ENCODE measurements at regions not wholly inside any gene's neighbourhood (a gene's known extent, or its start where the extent isn't known, plus 50 kb on each side); places are given as distances from the start of the nearest gene placed in this dataset.

DNA sequence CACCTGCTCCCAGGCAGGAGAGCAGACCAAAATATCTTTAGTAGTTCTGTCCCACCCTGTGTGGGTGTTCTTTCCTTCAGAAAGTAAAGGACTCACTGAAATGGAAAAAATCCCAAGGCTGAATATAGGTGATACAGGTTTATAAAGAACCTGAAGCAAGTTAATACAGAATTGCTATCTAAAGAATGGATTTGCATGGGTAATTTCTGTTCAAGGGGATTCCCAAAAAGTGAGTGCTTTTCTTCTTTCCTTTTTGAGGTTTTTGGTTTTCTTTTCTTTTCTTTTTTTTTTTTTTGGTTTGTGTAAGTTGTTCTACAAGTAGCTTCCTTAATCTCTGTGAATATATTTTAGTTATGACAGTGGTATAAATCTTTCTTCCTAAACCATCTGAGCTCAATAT lies 560.7 kb upstream of the BOD1L1 start:
- Histone ChIP-seq H3K4me3 (ENCODE audit: insufficient read length, low read depth) (no peak overlapping the region), H3K27me3 (ENCODE audit: insufficient read depth, insufficient read length) (no peaks in the 10 kb centered on the region), H3K9ac (ENCODE audit: insufficient read length, low read depth) (no peak overlapping the region), H3K36me3 (ENCODE audit: insufficient read depth, insufficient read length, low read length) (no peaks in the 10 kb centered on the region), H3K9me3 (ENCODE audit: insufficient read depth, low read length) (no peaks in the 10 kb centered on the region), H3K4me1 (ENCODE audit: insufficient read depth, insufficient read length) (no peaks in the 10 kb centered on the region)
- no peak for TF ChIP-seq SUZ12 (IDR thresholded peaks at IDR 0.05; ENCODE audit: extremely low read depth, insufficient read depth, insufficient read length)
- no peak for TF ChIP-seq ZNF274 (IDR thresholded peaks at IDR 0.05; ENCODE audit: low read depth, low read length)
- no peak for TF ChIP-seq YY1 (IDR thresholded peaks at IDR 0.05; ENCODE audit: insufficient read depth, insufficient read length)
- no peak for DNase-seq (ENCODE audit: low read depth, low spot score)

DNA sequence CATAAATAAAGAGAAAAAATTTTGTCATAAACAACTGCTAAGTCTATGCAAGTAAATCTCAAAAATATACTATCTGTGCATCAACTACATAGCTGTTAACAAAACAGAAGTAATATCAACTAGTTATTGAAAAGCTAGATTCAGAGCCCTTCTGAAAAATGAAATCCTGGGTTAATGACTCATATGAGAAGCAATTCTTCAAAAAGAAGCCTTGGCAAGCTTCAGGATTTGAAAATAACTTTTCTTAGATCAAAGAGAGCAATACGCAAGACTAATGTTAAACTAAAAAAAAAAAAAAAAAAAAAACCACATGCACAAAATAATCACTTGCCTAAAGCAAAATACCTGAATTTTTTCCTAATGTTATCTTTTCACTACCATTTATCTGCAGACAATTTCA lies 566.1 kb upstream of the BOD1L1 start:
- no peaks in the 10 kb centered on the region for H3K36me3 ChIP-seq (ENCODE audit: insufficient read depth, insufficient read length, low read length)
- no peak overlapping the region for H3K9ac ChIP-seq (ENCODE audit: insufficient read length, low read depth)
- DNase-seq (ENCODE audit: low read depth, low spot score) = no peak
- no peaks in the 10 kb centered on the region for H3K4me1 ChIP-seq (ENCODE audit: insufficient read depth, insufficient read length)
- H3K27me3 ChIP-seq (ENCODE audit: insufficient read depth, insufficient read length) = no peaks in the 10 kb centered on the region
- no peak for TF ChIP-seq ZNF274 (IDR thresholded peaks at IDR 0.05; ENCODE audit: low read depth, low read length)
- no peaks in the 10 kb centered on the region for H3K9me3 ChIP-seq (ENCODE audit: insufficient read depth, low read length)
- no peak overlapping the region for H3K4me3 ChIP-seq (ENCODE audit: insufficient read length, low read depth)

DNA sequence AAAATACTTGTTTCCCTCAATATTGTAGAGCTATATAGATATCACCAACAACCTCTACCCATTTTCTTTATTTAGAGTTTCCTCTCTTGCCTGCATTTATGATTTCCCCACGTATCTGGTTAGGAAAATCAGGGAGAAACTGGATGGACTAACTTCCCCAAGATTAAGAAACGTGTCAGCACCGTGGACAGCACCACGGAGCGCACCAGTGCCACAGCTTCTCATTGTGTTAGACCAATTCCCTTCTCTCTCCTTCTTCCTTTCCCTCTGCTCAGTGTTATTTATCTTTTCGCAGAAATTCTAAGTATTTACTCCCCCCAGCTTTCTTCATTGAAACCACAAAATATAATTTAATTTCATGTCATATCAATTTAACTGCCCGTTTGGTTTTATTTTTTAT lies 568.6 kb upstream of the BOD1L1 start:
- Histone ChIP-seq H3K27me3 (ENCODE audit: insufficient read depth, insufficient read length) (no peaks in the 10 kb centered on the region), H3K4me1 (ENCODE audit: insufficient read depth, insufficient read length) (no peaks in the 10 kb centered on the region), H3K9ac (ENCODE audit: insufficient read length, low read depth) (no peak overlapping the region), H3K9me3 (ENCODE audit: insufficient read depth, low read length) (no peaks in the 10 kb centered on the region), H3K4me3 (ENCODE audit: insufficient read length, low read depth) (no peak overlapping the region), H3K36me3 (ENCODE audit: insufficient read depth, insufficient read length, low read length) (no peaks in the 10 kb centered on the region)
- TF ChIP-seq YY1 (IDR thresholded peaks at IDR 0.05; ENCODE audit: insufficient read depth, insufficient read length) = no peak
- TF ChIP-seq SUZ12 (IDR thresholded peaks at IDR 0.05; ENCODE audit: extremely low read depth, insufficient read depth, insufficient read length) = no peak
- TF ChIP-seq ZNF274 (IDR thresholded peaks at IDR 0.05; ENCODE audit: low read depth, low read length) = no peak
- peak; percentile 35 for DNase-seq (ENCODE audit: low read depth, low spot score)

DNA sequence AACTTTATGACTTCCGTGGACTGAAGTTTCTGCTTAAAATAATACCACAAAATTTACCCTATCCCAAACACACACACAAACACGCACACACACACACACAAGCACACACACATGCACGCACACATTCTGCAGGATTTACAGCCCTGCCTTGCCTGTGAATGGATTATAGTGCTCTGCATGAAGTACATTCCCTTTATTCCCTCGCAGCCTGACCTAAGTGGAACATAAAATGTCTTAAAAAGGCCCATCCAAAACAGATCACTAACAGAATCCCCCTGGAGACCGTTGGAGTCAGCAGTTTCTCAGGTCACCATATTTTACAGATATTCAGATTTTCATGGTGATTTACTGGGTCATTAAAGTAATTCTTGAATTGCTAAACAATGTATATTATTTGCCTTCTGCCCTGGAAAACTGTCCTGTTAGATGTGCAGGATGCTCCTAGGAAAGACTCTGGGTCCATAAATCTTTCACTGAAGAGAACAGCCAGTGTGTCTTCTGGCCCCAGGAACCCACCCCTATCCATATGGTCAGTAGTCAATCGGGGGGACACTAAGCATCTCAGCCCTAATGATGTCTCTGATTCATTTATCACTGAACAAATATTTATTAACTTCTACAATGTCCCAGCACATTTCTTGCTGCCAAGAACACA lies 587.7 kb upstream of the BOD1L1 start:
- Histone ChIP-seq H3K4me3 (ENCODE audit: insufficient read length, low read depth) (no peak overlapping the region), H3K9ac (ENCODE audit: insufficient read length, low read depth) (no peak overlapping the region), H3K36me3 (ENCODE audit: insufficient read depth, insufficient read length, low read length) (no peaks in the 10 kb centered on the region), H3K9me3 (ENCODE audit: insufficient read depth, low read length) (peaks cover 18% of the 10 kb centered on the region; the same call in 1 of the 2 replicates), H3K27me3 (ENCODE audit: insufficient read depth, insufficient read length) (no peaks in the 10 kb centered on the region), H3K4me1 (ENCODE audit: insufficient read depth, insufficient read length) (no peaks in the 10 kb centered on the region)
- no peak for DNase-seq (ENCODE audit: low read depth, low spot score)
- TF ChIP-seq SUZ12 (IDR thresholded peaks at IDR 0.05; ENCODE audit: extremely low read depth, insufficient read depth, insufficient read length) (no peak), YY1 (IDR thresholded peaks at IDR 0.05; ENCODE audit: insufficient read depth, insufficient read length) (no peak), ZNF274 (IDR thresholded peaks at IDR 0.05; ENCODE audit: low read depth, low read length) (no peak)

DNA sequence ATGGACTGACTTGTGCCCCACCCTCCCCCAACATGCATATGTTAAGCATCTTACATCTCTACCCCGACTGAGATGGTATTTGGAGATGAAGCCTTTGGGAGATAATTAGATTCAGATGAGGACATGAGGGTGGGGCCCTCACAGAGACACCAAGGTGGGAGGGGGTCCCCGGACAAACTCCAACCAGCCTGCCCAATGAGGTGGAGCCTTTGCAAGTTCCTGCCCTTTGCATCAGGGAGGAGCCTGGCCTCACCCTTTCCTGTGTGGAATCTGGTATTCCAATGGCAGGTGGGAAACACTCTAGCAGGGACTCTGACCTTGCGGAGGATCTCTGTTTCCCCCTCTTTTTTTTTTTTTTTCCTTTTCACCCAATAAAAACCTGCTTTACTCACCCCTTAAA lies 589.9 kb upstream of the BOD1L1 start:
- DNase-seq (ENCODE audit: low read depth, low spot score) = no peak
- H3K36me3 ChIP-seq (ENCODE audit: insufficient read depth, insufficient read length, low read length) = no peaks in the 10 kb centered on the region
- H3K9ac ChIP-seq (ENCODE audit: insufficient read length, low read depth) = no peak overlapping the region
- TF ChIP-seq SUZ12 (IDR thresholded peaks at IDR 0.05; ENCODE audit: extremely low read depth, insufficient read depth, insufficient read length) (no peak), YY1 (IDR thresholded peaks at IDR 0.05; ENCODE audit: insufficient read depth, insufficient read length) (no peak)
- H3K4me3 ChIP-seq (ENCODE audit: insufficient read length, low read depth) = no peak overlapping the region
- H3K27me3 ChIP-seq (ENCODE audit: insufficient read depth, insufficient read length) = no peaks in the 10 kb centered on the region
- H3K9me3 ChIP-seq (ENCODE audit: insufficient read depth, low read length) = peaks cover 22% of the 10 kb centered on the region; the same call in 1 of the 2 replicates
- no peaks in the 10 kb centered on the region for H3K4me1 ChIP-seq (ENCODE audit: insufficient read depth, insufficient read length)

DNA sequence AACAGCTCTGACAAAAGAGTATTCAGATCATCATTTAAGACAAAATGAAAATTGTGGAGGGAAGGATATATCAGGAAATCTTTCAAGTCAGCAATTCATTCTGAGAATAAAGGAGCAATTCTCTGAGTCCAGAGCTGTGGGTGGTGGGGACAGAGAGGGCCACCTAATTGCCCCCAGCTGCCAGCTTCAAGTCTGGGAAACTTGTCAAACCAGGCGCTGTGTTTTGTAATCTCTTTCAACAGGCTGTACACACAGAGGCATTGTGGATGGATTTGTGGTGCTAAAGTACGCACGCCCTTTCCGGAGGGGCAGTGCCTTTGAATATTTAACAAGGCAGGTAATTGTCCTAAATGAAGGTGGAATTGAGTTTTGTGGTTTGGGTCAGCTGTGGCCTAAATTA lies 591.1 kb upstream of the BOD1L1 start:
- Histone ChIP-seq H3K36me3 (ENCODE audit: insufficient read depth, insufficient read length, low read length) (no peaks in the 10 kb centered on the region), H3K9me3 (ENCODE audit: insufficient read depth, low read length) (peaks cover 10% of the 10 kb centered on the region; the same call in 1 of the 2 replicates), H3K27me3 (ENCODE audit: insufficient read depth, insufficient read length) (no peaks in the 10 kb centered on the region), H3K4me3 (ENCODE audit: insufficient read length, low read depth) (no peak overlapping the region), H3K4me1 (ENCODE audit: insufficient read depth, insufficient read length) (no peaks in the 10 kb centered on the region), H3K9ac (ENCODE audit: insufficient read length, low read depth) (no peak overlapping the region)
- DNase-seq (ENCODE audit: low read depth, low spot score) = no peak
- no peak for TF ChIP-seq SUZ12 (IDR thresholded peaks at IDR 0.05; ENCODE audit: extremely low read depth, insufficient read depth, insufficient read length)
- TF ChIP-seq ZNF274 (IDR thresholded peaks at IDR 0.05; ENCODE audit: low read depth, low read length) = no peak
- TF ChIP-seq YY1 (IDR thresholded peaks at IDR 0.05; ENCODE audit: insufficient read depth, insufficient read length) = no peak

DNA sequence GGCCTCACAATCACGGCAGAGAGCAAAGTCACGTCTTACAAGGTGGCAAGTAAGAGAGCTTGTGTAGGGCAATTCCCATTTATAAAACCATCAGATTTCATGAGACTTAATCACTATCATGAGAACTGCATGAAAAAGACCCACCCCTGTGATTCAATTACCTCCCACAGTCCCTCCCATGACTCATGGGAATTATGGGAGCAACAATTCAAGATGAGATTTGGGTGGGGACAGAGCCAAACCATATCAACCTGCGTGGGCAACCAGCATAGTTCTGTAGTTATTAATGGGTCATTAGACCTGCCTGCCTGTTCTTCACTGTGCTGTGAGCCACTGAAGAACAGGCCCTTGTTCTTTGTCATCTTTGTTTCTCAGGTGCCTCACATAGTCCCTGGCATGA lies 593.7 kb upstream of the BOD1L1 start:
- peaks cover 15% of the 10 kb centered on the region for H3K27me3 ChIP-seq (ENCODE audit: insufficient read depth, insufficient read length)
- H3K4me3 ChIP-seq (ENCODE audit: insufficient read length, low read depth) = no peak overlapping the region
- H3K36me3 ChIP-seq (ENCODE audit: insufficient read depth, insufficient read length, low read length) = no peaks in the 10 kb centered on the region
- H3K9me3 ChIP-seq (ENCODE audit: insufficient read depth, low read length) = peaks cover 13% of the 10 kb centered on the region; the same call in 1 of the 2 replicates
- H3K4me1 ChIP-seq (ENCODE audit: insufficient read depth, insufficient read length) = peaks cover 2% of the 10 kb centered on the region
- H3K9ac ChIP-seq (ENCODE audit: insufficient read length, low read depth) = no peak overlapping the region
- DNase-seq (ENCODE audit: low read depth, low spot score) = no peak
- no peak for TF ChIP-seq SUZ12 (IDR thresholded peaks at IDR 0.05; ENCODE audit: extremely low read depth, insufficient read depth, insufficient read length)
- TF ChIP-seq YY1 (IDR thresholded peaks at IDR 0.05; ENCODE audit: insufficient read depth, insufficient read length) = no peak
- no peak for TF ChIP-seq ZNF274 (IDR thresholded peaks at IDR 0.05; ENCODE audit: low read depth, low read length)

Measured in NT2/D1 (cell line).